PFSK-1 (cell line): ENCODE measurements at regions not wholly inside any gene's neighbourhood (a gene's known extent, or its start where the extent isn't known, plus 50 kb on each side); places are given as distances from the start of the nearest gene placed in this dataset.

Experiments
- FOXP2 ChIP-seq: optimal IDR thresholded peaks from 2 replicates; pipeline ENCODE3; 2011; ENCODE audit warnings: borderline replicate concordance, control low read depth, inconsistent platforms; ENCODE audit not compliant: insufficient read depth; ENCODE audit errors: extremely low read length, extremely low read depth
- POLR2AphosphoS5 ChIP-seq: IDR thresholded peaks from 2 replicates; pipeline ENCODE4 v1.6.1; 2012; ENCODE audit warnings: low read depth, mild to moderate bottlenecking, control low read depth, low read length, moderate library complexity
- REST ChIP-seq, 2 experiments: IDR thresholded peaks; 2 replicates each; pipeline versions ENCODE4 v1.6.1 to v1.8.0; 2011 to 2012; ENCODE audit warnings: low read depth in 2 of 2, low read length in 2 of 2, control low read depth in 1 of 2, inconsistent platforms in 1 of 2, mild to moderate bottlenecking in 1 of 2, moderate library complexity in 1 of 2; ENCODE audit not compliant: insufficient read depth in 1 of 2
- SIN3A ChIP-seq: IDR thresholded peaks from 2 replicates; pipeline ENCODE4 v1.6.1; 2012; ENCODE audit warnings: mild to moderate bottlenecking, low read length, moderate library complexity, borderline replicate concordance; ENCODE audit not compliant: insufficient read depth
- TAF1 ChIP-seq: IDR thresholded peaks from 2 replicates; pipeline ENCODE4 v1.6.1; 2012; ENCODE audit warnings: low read length, control low read depth, borderline replicate concordance; ENCODE audit not compliant: insufficient read depth

- no peak for TF ChIP-seq POLR2AphosphoS5
Observed at GRCh38 chr9:78437806-78438205, 140.9 kb downstream of the PSAT1 start.

GRCh38 chr9:78438211-78438610 is 141.3 kb downstream of the PSAT1 start:
- TF ChIP-seq SIN3A (no peak), REST (IDR thresholded peaks at IDR 0.05; ENCODE audit: insufficient read depth in 1 of 2, low read depth in 2 of 2, low read length in 2 of 2) (no peak), TAF1 (no peak), POLR2AphosphoS5 (no peak), FOXP2 (no peak)

- TF ChIP-seq TAF1, result no peak
- TF ChIP-seq SIN3A, result no peak
- no peak for TF ChIP-seq FOXP2
- TF ChIP-seq REST (IDR thresholded peaks at IDR 0.05; ENCODE audit: insufficient read depth in 1 of 2, low read depth in 2 of 2, low read length in 2 of 2), result no peak
- TF ChIP-seq POLR2AphosphoS5, result no peak
Observed at GRCh38 chr9:78438780-78439179, 141.9 kb downstream of the PSAT1 start.

GRCh38 chr9:78439190-78439865 is 142.4 kb downstream of the PSAT1 start:
- no peak for TF ChIP-seq REST (IDR thresholded peaks at IDR 0.05; ENCODE audit: insufficient read depth in 1 of 2, low read depth in 2 of 2, low read length in 2 of 2)
- TF ChIP-seq SIN3A, result no peak
- TF ChIP-seq TAF1, result no peak
- no peak for TF ChIP-seq POLR2AphosphoS5
- TF ChIP-seq FOXP2, result no peak

GRCh38 chr9:78439866-78440830 is 143.2 kb downstream of the PSAT1 start:
- TF ChIP-seq SIN3A (no peak), FOXP2 (no peak), REST (IDR thresholded peaks at IDR 0.05; ENCODE audit: insufficient read depth in 1 of 2, low read depth in 2 of 2, low read length in 2 of 2) (no peak), TAF1 (no peak), POLR2AphosphoS5 (no peak)
